Heart right ventricle (tissue), 16 donors: ENCODE measurements at regions not wholly inside any gene's neighbourhood (a gene's known extent, or its start where the extent isn't known, plus 50 kb on each side); places are given as distances from the start of the nearest gene placed in this dataset.

ENCODE experiments used
- ATAC-seq, 8 donors: fragments of 200-7000 bp; cut with Tn5 transposase; one replicate each; pipeline ENCODE4 v1.9.1; 2020; ENCODE audit warnings: mild to moderate bottlenecking in 8 of 8, moderate library complexity in 8 of 8, moderate number of reproducible peaks in 1 of 8
- DNase-seq, 2 donors: peaks; one replicate each; pipeline ENCODE4 v3.0.0-alpha.2; 2020
- H3K27ac ChIP-seq, 10 donors: fragments of 200-600 bp; sonication (generic) in 2 of 10; one replicate each; pipeline versions ENCODE4 v1.5.0 to v1.8.0; 2020 to 2022; ENCODE audit warnings: mild to moderate bottlenecking in 3 of 10
- H3K27me3 ChIP-seq, 7 donors: fragments of 200-600 bp; one replicate each; pipeline ENCODE4 v1.8.0; 2021 to 2022; ENCODE audit warnings: mild to moderate bottlenecking in 2 of 7
- H3K36me3 ChIP-seq, 9 donors: fragments of 200-600 bp; sonication (generic) in 1 of 9; one replicate each; pipeline versions ENCODE4 v1.5.0 to v1.8.0; 2020 to 2022; ENCODE audit warnings: mild to moderate bottlenecking in 2 of 9
- H3K4me1 ChIP-seq, 9 donors: fragments of 200-600 bp; sonication (generic) in 1 of 9; one replicate each; pipeline versions ENCODE4 v1.5.0 to v1.8.0; 2020 to 2022; ENCODE audit warnings: mild to moderate bottlenecking in 4 of 9
- H3K4me3 ChIP-seq, 10 donors: fragments of 200-600 bp; sonication (generic) in 2 of 10; one replicate each; pipeline versions ENCODE4 v1.5.0 to v1.8.0; 2020 to 2022; ENCODE audit warnings: mild to moderate bottlenecking in 7 of 10, moderate library complexity in 2 of 10
- H3K9me3 ChIP-seq, 11 donors: fragments of 200-600 bp in 10 of 11; sonication (generic) in 2 of 11; one replicate each; pipeline versions ENCODE4 v1.5.0 to v1.8.0; 2013 to 2022; ENCODE audit warnings: mild to moderate bottlenecking in 2 of 11, control low read depth in 1 of 11, moderate library complexity in 1 of 11
- WGBS, 2 donors: extraction: QIAGEN DNeasy Blood & Tissue Kit; methylation state at CpG; one replicate each; pipeline ENCODE4 v1.1.7; 2013; ENCODE audit warnings: inconsistent platforms in 1 of 2; 5-methylcytosine and 5-hydroxymethylcytosine counted together
- intact Hi-C, 10 donors: fragments of 100-400 bp; cut with DNase I; formaldehyde crosslinking; loops; one replicate each; pipeline versions ENCODE4 v1.11.1 to v1.14.2; 2022
- TF ChIP-seq, protein P1 (sequence below), 9 donors: fragments of 200-600 bp; sonication (generic) in 2 of 9; IDR thresholded peaks; one replicate each; pipeline versions ENCODE4 v1.5.0 to v1.8.0; 2021 to 2022; ENCODE audit warnings: antibody characterized with exemption in 9 of 9, mild to moderate bottlenecking in 5 of 9, moderate library complexity in 1 of 9
- donor health status: Arrhythmogenic right ventricular cardiomyopathy.
- donor health status: ischemic (EF 13 %, LVEDD 7.1; RV severe dilation, severe dysfunction).
- donor health status: healthy with polysubstance abuse.
- donor health status: DM: no; HTN: yes; CAD: no.
- donor health status: DM: no; HTN: no; CAD: no.
- donor health status: ischemic (EF 25% LVEDD 6.9; RV normal size, moderate dysfunction).
- donor health status: ischemic (EF 25% LVEDD 5.7; RV mildly dilated, moderate dysfunction).
- donor health status: healthy.
- donor health status: DM: yes; HTN: yes; CAD: no.
- donor health status: Ischemic cardiomyopathy.
- donor health status: ischemic (EF 35%, LVEDD 5.7; RV mildly dilated, moderate dysfunction).
- donor health status: nonischemic (EF 11% LVEDD 7.7; RV severe dilation, severe dysfunction).
- donor health status: DM: yes; HTN: yes; CAD: no.
- donor health status: PGD.
- donor health status: ischemic (EF 29% LVEDD 5.4; RV normal size, mild dysfunction).
- donor health status: nonischemic (EF 23%, LVEDD 6.1; RV moderate dilation, normal function).

GRCh38 chr7:109694149-109695071 lies 1124.7 kb downstream of the DNAJB9 start:
- no peak for ATAC-seq
- peaks cover 0 to 26% (median 0%) of the 10 kb centered on the region in 11 donors for H3K9me3 ChIP-seq
- H3K4me1 ChIP-seq, result no peaks in the 10 kb centered on the region
- DNase-seq, result no peak
- H3K27me3 ChIP-seq, result no peaks in the 10 kb centered on the region
- H3K4me3 ChIP-seq, result no peak overlapping the region
- TF ChIP-seq, protein P1, sequence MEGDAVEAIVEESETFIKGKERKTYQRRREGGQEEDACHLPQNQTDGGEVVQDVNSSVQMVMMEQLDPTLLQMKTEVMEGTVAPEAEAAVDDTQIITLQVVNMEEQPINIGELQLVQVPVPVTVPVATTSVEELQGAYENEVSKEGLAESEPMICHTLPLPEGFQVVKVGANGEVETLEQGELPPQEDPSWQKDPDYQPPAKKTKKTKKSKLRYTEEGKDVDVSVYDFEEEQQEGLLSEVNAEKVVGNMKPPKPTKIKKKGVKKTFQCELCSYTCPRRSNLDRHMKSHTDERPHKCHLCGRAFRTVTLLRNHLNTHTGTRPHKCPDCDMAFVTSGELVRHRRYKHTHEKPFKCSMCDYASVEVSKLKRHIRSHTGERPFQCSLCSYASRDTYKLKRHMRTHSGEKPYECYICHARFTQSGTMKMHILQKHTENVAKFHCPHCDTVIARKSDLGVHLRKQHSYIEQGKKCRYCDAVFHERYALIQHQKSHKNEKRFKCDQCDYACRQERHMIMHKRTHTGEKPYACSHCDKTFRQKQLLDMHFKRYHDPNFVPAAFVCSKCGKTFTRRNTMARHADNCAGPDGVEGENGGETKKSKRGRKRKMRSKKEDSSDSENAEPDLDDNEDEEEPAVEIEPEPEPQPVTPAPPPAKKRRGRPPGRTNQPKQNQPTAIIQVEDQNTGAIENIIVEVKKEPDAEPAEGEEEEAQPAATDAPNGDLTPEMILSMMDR (IDR thresholded peaks at IDR 0.05), result no peak
- 44 to 50% methylated on average over 4 of the region's 4 CpGs for WGBS, 2 donors
- H3K27ac ChIP-seq, result no peak overlapping the region
- intact Hi-C loops, result no loop called here
- no peaks in the 10 kb centered on the region for H3K36me3 ChIP-seq

DNA sequence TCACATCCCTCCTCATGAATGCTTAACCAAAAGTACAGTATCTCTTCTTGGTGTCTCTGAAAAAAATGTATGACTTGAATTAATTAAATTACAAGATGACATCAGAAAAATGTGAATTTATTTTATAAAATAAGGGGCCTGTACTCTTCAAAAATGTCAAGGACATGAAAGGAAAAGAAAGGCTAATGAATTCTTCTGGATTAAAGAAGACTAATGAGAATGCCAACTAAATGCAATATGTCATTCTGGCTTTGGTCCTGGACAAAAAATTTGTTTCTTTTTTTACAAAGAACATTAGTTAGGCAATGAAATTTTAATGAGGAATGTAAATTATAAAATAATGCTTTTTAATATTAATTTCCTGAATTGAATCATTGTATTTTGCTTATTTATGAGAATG lies 1125.7 kb downstream of the DNAJB9 start:
- TF ChIP-seq, protein P1 (IDR thresholded peaks at IDR 0.05), result no peak
- Histone ChIP-seq H3K9me3 (peaks cover 0 to 25% (median 0%) of the 10 kb centered on the region in 11 donors), H3K4me1 (no peaks in the 10 kb centered on the region), H3K36me3 (no peaks in the 10 kb centered on the region), H3K4me3 (no peak overlapping the region), H3K27me3 (no peaks in the 10 kb centered on the region), H3K27ac (no peak overlapping the region)
- intact Hi-C loops, result no loop called here
- ATAC-seq (no peak), DNase-seq (no peak)

- H3K4me3 ChIP-seq, result no peak overlapping the region
- H3K36me3 ChIP-seq, result no peaks in the 10 kb centered on the region
Measured at GRCh38 chr7:109696723-109697122, 1127.0 kb downstream of the DNAJB9 start.

DNA sequence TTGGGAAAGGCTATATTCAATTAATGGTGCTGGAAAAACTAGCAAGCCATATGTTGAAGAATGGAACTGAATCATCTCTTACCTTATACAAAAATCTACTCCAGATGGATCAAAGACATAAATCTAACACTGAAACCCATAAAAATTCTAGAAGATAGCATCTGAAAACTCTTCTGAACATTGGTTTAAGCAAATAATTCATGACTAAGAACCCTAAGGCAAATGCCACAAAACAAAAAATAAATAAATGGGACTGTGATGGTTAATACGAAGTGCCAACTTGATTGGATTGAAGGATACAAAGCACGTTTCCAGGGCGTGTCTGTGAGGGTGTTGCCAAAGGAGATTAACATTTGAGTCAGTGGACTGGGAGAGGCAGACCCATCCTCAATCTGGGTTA lies 1130.0 kb downstream of the DNAJB9 start:
- TF ChIP-seq, protein P1 (IDR thresholded peaks at IDR 0.05), result no peak
- no peak for ATAC-seq

More at GRCh38 chr7:109696723-109697122, 1127.0 kb downstream of the DNAJB9 start:
- Histone ChIP-seq H3K27me3 (no peaks in the 10 kb centered on the region), H3K9me3 (peaks cover 0 to 25% (median 0%) of the 10 kb centered on the region in 11 donors), H3K27ac (no peak overlapping the region), H3K4me1 (no peaks in the 10 kb centered on the region)
- DNase-seq (no peak), ATAC-seq (no peak)
- intact Hi-C loops, result no loop called here
- TF ChIP-seq, protein P1 (IDR thresholded peaks at IDR 0.05), result no peak
- 82 to 91% methylated on average over 1 of the region's 1 CpG for WGBS, 2 donors

More for the DNA sequence above, 1130.0 kb downstream of the DNAJB9 start:
- Histone ChIP-seq H3K9me3 (peaks cover 0 to 8% (median 0%) of the 10 kb centered on the region in 11 donors), H3K27me3 (no peaks in the 10 kb centered on the region), H3K27ac (no peak overlapping the region), H3K36me3 (no peaks in the 10 kb centered on the region), H3K4me1 (no peaks in the 10 kb centered on the region), H3K4me3 (no peak overlapping the region)
- 79 to 84% methylated on average over 3 of the region's 3 CpGs for WGBS, 2 donors
- no peak for DNase-seq
- intact Hi-C loops, result no loop called here
